ENCODE measurements at regions not wholly inside any gene's neighbourhood (a gene's known extent, or its start where the extent isn't known, plus 50 kb on each side); places are given as distances from the start of the nearest gene placed in this dataset.

GRCh38 chr5:37994729-37995128 lies 154.9 kb upstream of the GDNF start:
- H3K4me3 ChIP-seq (replicated peaks in 1 of 2; ENCODE audit: low read depth in 1 of 2, low read length in 2 of 2), result no peak overlapping the region
- ChIA-PET POLR2A (no interaction called here), CTCF (no interaction called here), RAD21 (ENCODE audit: low non-redundant PET in 1 of 2, low total read pairs in 2 of 2, uncharacterized antibody in 2 of 2, unreplicated experiment in 2 of 2) (no interaction called here)
- BruUV-seq (replicated peaks), result no TSS peak
- H2AFZ ChIP-seq (ENCODE audit: low read depth, low read length, poor library complexity, severe bottlenecking), result no peak overlapping the region
- H3K4me2 ChIP-seq (ENCODE audit: low read length), result no peak overlapping the region
- H3K36me3 ChIP-seq (ENCODE audit: control insufficient read depth in 1 of 2, insufficient read depth in 2 of 2, low read length in 2 of 2), result no peaks in the 10 kb centered on the region
- no peaks in the 10 kb centered on the region for H3K9me3 ChIP-seq (ENCODE audit: control insufficient read depth in 1 of 2, insufficient read depth in 1 of 2, low read depth in 1 of 2, low read length in 2 of 2)
- no peak overlapping the region for H3K27ac ChIP-seq (ENCODE audit: low read depth, low read length)
- intact Hi-C loops (cut with micrococcal nuclease), result no loop called here
- no peak overlapping the region for H3K9ac ChIP-seq (ENCODE audit: low read length)
- H3K9me2 ChIP-seq (ENCODE audit: insufficient read depth), result no peaks in the 10 kb centered on the region
- DNase-seq (ENCODE audit: low read depth, low spot score) (no peak), ATAC-seq (no peak)
- H3K79me2 ChIP-seq (ENCODE audit: insufficient read depth, low read length), result no peaks in the 10 kb centered on the region
- no peaks in the 10 kb centered on the region for H4K20me1 ChIP-seq (ENCODE audit: insufficient read depth)
- peaks cover 42% of the 10 kb centered on the region for H3K27me3 ChIP-seq (ENCODE audit: insufficient read depth, low read length)
- H3K4me1 ChIP-seq (ENCODE audit: control insufficient read depth in 1 of 2, insufficient read depth in 2 of 2, low read length in 2 of 2), result no peaks in the 10 kb centered on the region
- no peak for TF ChIP-seq MAX (IDR thresholded peaks at IDR 0.05)
- TF ChIP-seq ATF3 (IDR thresholded peaks at IDR 0.05), result no peak
- TF ChIP-seq EZH2phosphoT487 (IDR thresholded peaks at IDR 0.05; ENCODE audit: borderline replicate concordance), result no peak
- no peak for TF ChIP-seq POLR2A (IDR thresholded peaks at IDR 0.05; ENCODE audit: borderline replicate concordance, extremely low read depth, insufficient read depth, insufficient read length)
- TF ChIP-seq FOSL1 (IDR thresholded peaks at IDR 0.05; ENCODE audit: low read depth), result no peak
- no peak for TF ChIP-seq RAD21 (IDR thresholded peaks at IDR 0.05; ENCODE audit: low read depth)
- TF ChIP-seq TCF7L2 (IDR thresholded peaks at IDR 0.05; ENCODE audit: borderline replicate concordance, extremely low read depth, insufficient read depth, insufficient read length), result no peak
- no peak for TF ChIP-seq YY1 (IDR thresholded peaks at IDR 0.05; ENCODE audit: extremely low read depth, insufficient replicate concordance, low read depth, low read length)
- no peak for TF ChIP-seq JUND (IDR thresholded peaks at IDR 0.05)
- TF ChIP-seq ELF1 (IDR thresholded peaks at IDR 0.05; ENCODE audit: borderline replicate concordance, low read depth), result no peak
- no peak for TF ChIP-seq REST (IDR thresholded peaks at IDR 0.05; ENCODE audit: low read depth)
- TF ChIP-seq EZH2 (IDR thresholded peaks at IDR 0.05), result no peak
- TF ChIP-seq SP1 (IDR thresholded peaks at IDR 0.05; ENCODE audit: low read depth), result no peak
- no peak for TF ChIP-seq CTCF (IDR thresholded peaks at IDR 0.05 in 2 of 3, conservative IDR thresholded peaks at IDR 0.05 in 1 of 3; ENCODE audit: borderline replicate concordance in 1 of 3, insufficient read depth in 1 of 3, low read depth in 2 of 3, low read length in 2 of 3)
- no peak for TF ChIP-seq CBX3 (IDR thresholded peaks at IDR 0.05; ENCODE audit: low read depth)
- no peak for TF ChIP-seq SRF (IDR thresholded peaks at IDR 0.05; ENCODE audit: low read depth)
- TF ChIP-seq POLR2AphosphoS5 (IDR thresholded peaks at IDR 0.05; ENCODE audit: low read depth, low read length), result no peak
- TF ChIP-seq ZNF274 (IDR thresholded peaks at IDR 0.05; ENCODE audit: low read depth, low read length), result no peak
- no peak for TF ChIP-seq EGR1 (IDR thresholded peaks at IDR 0.05; ENCODE audit: low read depth)
